ENCODE measurements at regions not wholly inside any gene's neighbourhood (a gene's known extent, or its start where the extent isn't known, plus 50 kb on each side); places are given as distances from the start of the nearest gene placed in this dataset.

GRCh38 chr6:152811785-152812184 is 61.2 kb downstream of the VIP start:
- Histone ChIP-seq H3K27ac (no peak overlapping the region), H3K27me3 (no peaks in the 10 kb centered on the region), H2AFZ (replicated peaks) (no peak overlapping the region), H3K4me2 (no peak overlapping the region), H3K4me1 (no peaks in the 10 kb centered on the region), H3K79me2 (ENCODE audit: low read depth) (no peaks in the 10 kb centered on the region), H4K20me1 (ENCODE audit: low read depth) (no peaks in the 10 kb centered on the region), H3F3A (ENCODE audit: low read depth) (no peaks in the 10 kb centered on the region), H3K36me3 (no peaks in the 10 kb centered on the region), H3K9me3 (ENCODE audit: low read depth) (no peaks in the 10 kb centered on the region), H3K9ac (no peak overlapping the region), H3K4me3 (no peak overlapping the region)
- Mint-ChIP-seq H3K27me3 (ENCODE audit: insufficient read depth, low read depth) (no peaks in the 10 kb centered on the region), H3K27ac (no peak overlapping the region), H3K4me3 (no peak overlapping the region), H3K36me3 (no peaks in the 10 kb centered on the region), H3K4me1 (no peaks in the 10 kb centered on the region), H3K9me3 (no peaks in the 10 kb centered on the region)
- DNase-seq (ENCODE audit: low spot score), result no peak
- TF ChIP-seq EZH2phosphoT487 (IDR thresholded peaks at IDR 0.05) (no peak), EZH2 (IDR thresholded peaks at IDR 0.05) (no peak)
- TF ChIP-seq, protein P1, sequence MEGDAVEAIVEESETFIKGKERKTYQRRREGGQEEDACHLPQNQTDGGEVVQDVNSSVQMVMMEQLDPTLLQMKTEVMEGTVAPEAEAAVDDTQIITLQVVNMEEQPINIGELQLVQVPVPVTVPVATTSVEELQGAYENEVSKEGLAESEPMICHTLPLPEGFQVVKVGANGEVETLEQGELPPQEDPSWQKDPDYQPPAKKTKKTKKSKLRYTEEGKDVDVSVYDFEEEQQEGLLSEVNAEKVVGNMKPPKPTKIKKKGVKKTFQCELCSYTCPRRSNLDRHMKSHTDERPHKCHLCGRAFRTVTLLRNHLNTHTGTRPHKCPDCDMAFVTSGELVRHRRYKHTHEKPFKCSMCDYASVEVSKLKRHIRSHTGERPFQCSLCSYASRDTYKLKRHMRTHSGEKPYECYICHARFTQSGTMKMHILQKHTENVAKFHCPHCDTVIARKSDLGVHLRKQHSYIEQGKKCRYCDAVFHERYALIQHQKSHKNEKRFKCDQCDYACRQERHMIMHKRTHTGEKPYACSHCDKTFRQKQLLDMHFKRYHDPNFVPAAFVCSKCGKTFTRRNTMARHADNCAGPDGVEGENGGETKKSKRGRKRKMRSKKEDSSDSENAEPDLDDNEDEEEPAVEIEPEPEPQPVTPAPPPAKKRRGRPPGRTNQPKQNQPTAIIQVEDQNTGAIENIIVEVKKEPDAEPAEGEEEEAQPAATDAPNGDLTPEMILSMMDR (IDR thresholded peaks at IDR 0.05), result no peak

DNA sequence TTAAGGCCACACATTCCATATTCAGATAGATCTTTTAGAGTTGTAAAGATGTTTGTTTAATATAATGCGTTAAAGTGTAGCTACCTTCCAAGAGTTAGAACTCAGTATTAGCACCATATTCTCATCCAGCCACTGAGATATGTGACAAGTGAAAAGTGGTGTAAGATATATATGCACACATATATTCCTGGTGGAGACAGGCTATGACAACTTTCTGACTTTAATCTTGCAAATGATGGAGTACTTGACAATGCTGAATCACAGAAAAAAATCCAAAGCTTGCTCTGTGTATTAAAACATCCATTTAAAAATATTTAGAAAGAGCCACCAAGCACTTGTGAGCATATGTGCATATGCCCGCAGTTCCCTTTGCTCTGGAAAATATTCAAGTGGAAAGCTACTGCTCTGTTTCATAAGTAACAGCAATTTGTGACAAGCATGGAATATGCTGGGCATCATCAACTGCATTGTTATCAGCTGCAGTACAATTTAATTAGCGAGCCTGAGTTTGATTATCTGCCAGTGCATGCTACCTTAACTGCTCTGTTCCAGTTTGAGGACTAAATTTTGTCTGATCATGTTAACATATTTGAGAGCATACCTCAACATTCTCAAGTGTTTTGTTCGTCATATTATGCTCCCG is 64.8 kb downstream of the VIP start:
- Histone ChIP-seq H2AFZ (replicated peaks) (no peak overlapping the region), H3K9ac (no peak overlapping the region), H3K27ac (no peak overlapping the region), H3K36me3 (no peaks in the 10 kb centered on the region), H3K27me3 (no peaks in the 10 kb centered on the region), H3K4me3 (no peak overlapping the region), H3K4me1 (no peaks in the 10 kb centered on the region), H3K79me2 (ENCODE audit: low read depth) (no peaks in the 10 kb centered on the region), H3F3A (ENCODE audit: low read depth) (no peaks in the 10 kb centered on the region), H3K9me3 (ENCODE audit: low read depth) (no peaks in the 10 kb centered on the region), H4K20me1 (ENCODE audit: low read depth) (no peaks in the 10 kb centered on the region), H3K4me2 (no peak overlapping the region)
- Mint-ChIP-seq H3K27ac (no peak overlapping the region), H3K4me3 (no peak overlapping the region), H3K27me3 (ENCODE audit: insufficient read depth, low read depth) (no peaks in the 10 kb centered on the region), H3K36me3 (no peaks in the 10 kb centered on the region), H3K4me1 (no peaks in the 10 kb centered on the region), H3K9me3 (no peaks in the 10 kb centered on the region)
- TF ChIP-seq, protein P1 (IDR thresholded peaks at IDR 0.05), result no peak
- TF ChIP-seq EZH2phosphoT487 (IDR thresholded peaks at IDR 0.05) (no peak), EZH2 (IDR thresholded peaks at IDR 0.05) (no peak)
- DNase-seq (ENCODE audit: low spot score), result no peak

- H2AFZ ChIP-seq (replicated peaks), result no peak overlapping the region
- no peaks in the 10 kb centered on the region for H3K79me2 ChIP-seq (ENCODE audit: low read depth)
- H3K9me3 ChIP-seq (ENCODE audit: low read depth), result no peaks in the 10 kb centered on the region
- no peaks in the 10 kb centered on the region for H3K4me1 ChIP-seq
- Mint-ChIP-seq H3K4me3 (no peak overlapping the region), H3K4me1 (no peaks in the 10 kb centered on the region), H3K36me3 (no peaks in the 10 kb centered on the region), H3K9me3 (no peaks in the 10 kb centered on the region), H3K27me3 (ENCODE audit: insufficient read depth, low read depth) (no peaks in the 10 kb centered on the region), H3K27ac (no peak overlapping the region)
- H4K20me1 ChIP-seq (ENCODE audit: low read depth), result no peaks in the 10 kb centered on the region
- TF ChIP-seq EZH2phosphoT487 (IDR thresholded peaks at IDR 0.05) (no peak), EZH2 (IDR thresholded peaks at IDR 0.05) (no peak)
- TF ChIP-seq, protein P1 (IDR thresholded peaks at IDR 0.05), result no peak
- no peak overlapping the region for H3K4me3 ChIP-seq
- H3K27me3 ChIP-seq, result no peaks in the 10 kb centered on the region
- no peak for DNase-seq (ENCODE audit: low spot score)
- H3K27ac ChIP-seq, result no peak overlapping the region
- no peak overlapping the region for H3K4me2 ChIP-seq
- H3K9ac ChIP-seq, result no peak overlapping the region
- H3K36me3 ChIP-seq, result no peaks in the 10 kb centered on the region
- H3F3A ChIP-seq (ENCODE audit: low read depth), result no peaks in the 10 kb centered on the region
Measured at GRCh38 chr6:152816055-152816454, 65.5 kb downstream of the VIP start.
